ENCODE measurements at regions not wholly inside any gene's neighbourhood (a gene's known extent, or its start where the extent isn't known, plus 50 kb on each side); places are given as distances from the start of the nearest gene placed in this dataset.

- Histone ChIP-seq H3K4me3 (ENCODE audit: low read length) (no peak overlapping the region), H3K27ac (ENCODE audit: low read depth, low read length) (peak overlapping the region; percentile 94), H3K79me2 (ENCODE audit: control insufficient read depth, low read length) (no peaks in the 10 kb centered on the region), H3K9me2 (replicated peaks; ENCODE audit: control insufficient read depth, low read length) (no peaks in the 10 kb centered on the region), H3K27me3 (ENCODE audit: control insufficient read depth, low read length) (no peaks in the 10 kb centered on the region), H3K4me2 (ENCODE audit: low read length) (no peak overlapping the region), H3K4me1 (ENCODE audit: control insufficient read depth, low read length) (peaks cover 63% of the 10 kb centered on the region), H3F3A (ENCODE audit: control insufficient read depth, insufficient read depth) (peaks cover 32% of the 10 kb centered on the region), H4K20me1 (ENCODE audit: control insufficient read depth, insufficient read depth, low read depth, low read length) (no peaks in the 10 kb centered on the region), H3K36me3 (ENCODE audit: control insufficient read depth, low read length) (peaks cover 62% of the 10 kb centered on the region), H3K9me3 (ENCODE audit: control insufficient read depth, insufficient read depth, low read length) (peaks cover 29% of the 10 kb centered on the region)
- TF ChIP-seq EZH2phosphoT487 (IDR thresholded peaks at IDR 0.05; ENCODE audit: borderline replicate concordance, low read length) (no peak), CTCF (IDR thresholded peaks at IDR 0.05; ENCODE audit: low read depth, low read length, poor library complexity, severe bottlenecking) (no peak)
Observed at GRCh38 chr7:52504561-52504960, 530.9 kb upstream of the POM121L12 start.

- no peak overlapping the region for H3K4me2 ChIP-seq (ENCODE audit: low read length)
Observed at GRCh38 chr7:52502281-52502680, 533.2 kb upstream of the POM121L12 start.

GRCh38 chr7:52501696-52502095 is 533.7 kb upstream of the POM121L12 start:
- Histone ChIP-seq H3K79me2 (ENCODE audit: control insufficient read depth, low read length) (no peaks in the 10 kb centered on the region), H3K4me3 (ENCODE audit: low read length) (no peak overlapping the region), H3K9me2 (replicated peaks; ENCODE audit: control insufficient read depth, low read length) (no peaks in the 10 kb centered on the region), H3K9me3 (ENCODE audit: control insufficient read depth, insufficient read depth, low read length) (peaks cover 33% of the 10 kb centered on the region), H3K4me2 (ENCODE audit: low read length) (no peak overlapping the region), H3K4me1 (ENCODE audit: control insufficient read depth, low read length) (peaks cover 51% of the 10 kb centered on the region), H3K36me3 (ENCODE audit: control insufficient read depth, low read length) (peaks cover 59% of the 10 kb centered on the region), H3K27me3 (ENCODE audit: control insufficient read depth, low read length) (no peaks in the 10 kb centered on the region), H3F3A (ENCODE audit: control insufficient read depth, insufficient read depth) (peaks cover 15% of the 10 kb centered on the region), H4K20me1 (ENCODE audit: control insufficient read depth, insufficient read depth, low read depth, low read length) (no peaks in the 10 kb centered on the region), H3K27ac (ENCODE audit: low read depth, low read length) (no peak overlapping the region)
- TF ChIP-seq EZH2phosphoT487 (IDR thresholded peaks at IDR 0.05; ENCODE audit: borderline replicate concordance, low read length) (no peak), CTCF (IDR thresholded peaks at IDR 0.05; ENCODE audit: low read depth, low read length, poor library complexity, severe bottlenecking) (no peak)

More at GRCh38 chr7:52502281-52502680, 533.2 kb upstream of the POM121L12 start:
- peaks cover 62% of the 10 kb centered on the region for H3K36me3 ChIP-seq (ENCODE audit: control insufficient read depth, low read length)
- peaks cover 30% of the 10 kb centered on the region for H3K9me3 ChIP-seq (ENCODE audit: control insufficient read depth, insufficient read depth, low read length)
- H3F3A ChIP-seq (ENCODE audit: control insufficient read depth, insufficient read depth), result peaks cover 21% of the 10 kb centered on the region
- no peak for TF ChIP-seq EZH2phosphoT487 (IDR thresholded peaks at IDR 0.05; ENCODE audit: borderline replicate concordance, low read length)
- no peak for TF ChIP-seq CTCF (IDR thresholded peaks at IDR 0.05; ENCODE audit: low read depth, low read length, poor library complexity, severe bottlenecking)
- H3K79me2 ChIP-seq (ENCODE audit: control insufficient read depth, low read length), result no peaks in the 10 kb centered on the region
- peaks cover 57% of the 10 kb centered on the region for H3K4me1 ChIP-seq (ENCODE audit: control insufficient read depth, low read length)
- H3K9me2 ChIP-seq (replicated peaks; ENCODE audit: control insufficient read depth, low read length), result no peaks in the 10 kb centered on the region
- H3K27ac ChIP-seq (ENCODE audit: low read depth, low read length), result no peak overlapping the region
- H3K27me3 ChIP-seq (ENCODE audit: control insufficient read depth, low read length), result no peaks in the 10 kb centered on the region
- no peaks in the 10 kb centered on the region for H4K20me1 ChIP-seq (ENCODE audit: control insufficient read depth, insufficient read depth, low read depth, low read length)
- H3K4me3 ChIP-seq (ENCODE audit: low read length), result no peak overlapping the region

All from DOHH2 (cell line).